ENCODE measurements at regions not wholly inside any gene's neighbourhood (a gene's known extent, or its start where the extent isn't known, plus 50 kb on each side); places are given as distances from the start of the nearest gene placed in this dataset.
"Not testable (repeated sequence)": the region's sequence is repeated elsewhere in the genome, so short reads cannot be mapped to it uniquely, and the experiment has no call there.

DNA sequence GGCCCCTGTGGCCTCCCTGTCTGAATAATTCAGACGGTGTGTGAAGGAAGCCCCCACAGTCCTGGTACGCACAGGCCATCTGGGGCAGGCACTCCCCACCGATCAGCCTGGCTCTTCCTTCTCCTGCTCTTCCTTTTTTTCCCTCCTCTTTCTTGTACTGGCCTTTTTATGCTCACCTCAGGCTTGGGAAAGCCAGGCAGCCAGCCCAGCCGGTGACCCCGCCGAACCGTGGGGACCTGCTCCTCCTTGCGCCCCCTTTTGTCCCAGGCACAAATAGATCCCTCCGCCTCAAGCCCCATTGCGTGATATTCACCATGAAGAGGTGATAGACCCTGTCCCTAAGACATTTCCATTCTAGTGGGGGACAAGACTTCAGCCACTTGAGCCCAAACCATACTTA, 80.2 kb upstream of the BRD7 start:
- no peak for DNase-seq

- no peak for DNase-seq
Measured at GRCh38 chr16:50448522-50448921, 79.7 kb upstream of the BRD7 start.

GRCh38 chr16:50447386-50447785, 78.6 kb upstream of the BRD7 start:
- not testable (repeated sequence) for DNase-seq

DNA sequence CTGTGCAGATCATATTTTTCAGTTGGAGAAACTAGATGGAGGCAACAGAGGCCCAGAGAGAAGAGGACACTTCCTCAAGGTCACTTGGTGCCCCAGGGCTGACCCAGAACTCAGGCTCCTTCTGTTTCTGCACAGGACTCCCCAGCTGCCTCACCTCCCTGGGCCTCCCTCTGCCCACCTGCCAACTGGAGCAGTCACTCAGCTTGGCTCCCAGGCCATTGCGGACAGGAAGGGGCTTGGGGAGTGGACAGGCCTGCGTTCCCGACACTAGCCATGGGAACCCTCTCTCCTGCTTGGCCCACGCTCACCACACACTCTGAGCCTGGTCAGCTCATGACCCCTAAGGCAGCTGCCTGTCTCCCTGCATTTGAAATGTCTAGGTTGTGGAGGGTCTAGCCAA, 78.1 kb upstream of the BRD7 start:
- no peak for DNase-seq

DNA sequence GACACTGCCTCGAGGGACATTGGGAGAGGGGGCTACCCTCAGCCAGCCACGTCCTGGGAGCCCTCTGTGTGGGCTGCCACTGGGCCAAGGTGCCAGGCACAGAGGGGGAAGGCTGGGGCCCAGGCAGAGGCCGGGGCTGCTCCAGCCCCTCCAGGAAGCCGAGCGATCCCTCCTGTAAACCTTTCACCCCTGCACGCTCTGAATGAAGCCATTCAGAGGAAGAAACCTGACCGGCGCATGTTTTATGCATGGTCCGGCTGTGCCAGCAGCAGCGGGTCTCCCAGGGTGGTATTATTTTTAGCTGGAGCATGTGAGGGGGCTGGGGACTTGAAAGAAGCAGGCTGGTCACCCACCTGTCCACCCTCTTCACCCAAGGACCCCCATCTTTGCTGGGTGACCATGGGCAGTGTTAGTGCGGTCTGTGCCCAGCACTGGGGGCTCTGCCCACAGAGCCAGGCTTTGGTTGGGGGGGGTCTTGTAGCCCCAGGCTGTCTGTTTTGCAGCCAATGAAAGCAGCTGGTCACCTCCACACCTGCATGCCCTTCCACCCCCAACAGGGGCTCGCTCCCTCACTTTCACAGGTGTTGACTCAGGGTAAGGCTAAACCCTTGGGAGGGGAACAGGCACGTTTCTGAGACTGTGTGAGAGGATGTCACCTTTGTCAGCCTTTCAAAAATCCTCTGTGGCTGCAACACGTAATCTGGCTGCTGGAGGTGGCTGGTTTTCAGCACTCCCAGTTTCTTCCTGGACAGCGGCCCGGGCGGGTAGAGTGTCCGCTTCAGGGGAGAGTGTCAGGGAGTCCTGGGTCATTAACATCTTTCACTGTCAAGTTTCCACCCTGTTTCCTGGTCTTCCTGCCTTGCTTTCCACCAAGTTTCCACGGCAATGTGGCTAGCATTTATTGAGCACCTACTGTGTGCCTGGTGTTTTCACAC, 77.1 kb upstream of the BRD7 start:
- no peak for DNase-seq

DNA sequence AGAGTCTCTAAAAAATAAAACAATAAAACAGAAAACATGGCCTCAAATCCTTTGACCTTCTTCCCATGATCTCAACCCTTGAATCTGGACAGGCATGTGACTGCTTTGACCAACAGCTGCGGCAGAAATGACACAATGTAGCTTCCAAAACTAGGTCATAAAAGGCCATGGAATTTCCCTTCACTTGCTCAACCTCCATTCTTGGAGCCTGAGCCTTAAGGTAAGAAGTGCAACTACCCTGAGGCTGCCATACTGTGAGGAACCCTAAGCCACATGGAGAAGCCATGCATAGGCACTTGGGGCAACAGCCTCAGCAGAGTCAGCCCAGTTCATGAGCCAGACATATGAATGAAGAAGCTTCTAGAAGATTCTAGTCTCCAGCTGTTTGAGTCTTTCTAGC, 75.7 kb upstream of the BRD7 start:
- DNase-seq: no peak

DNA sequence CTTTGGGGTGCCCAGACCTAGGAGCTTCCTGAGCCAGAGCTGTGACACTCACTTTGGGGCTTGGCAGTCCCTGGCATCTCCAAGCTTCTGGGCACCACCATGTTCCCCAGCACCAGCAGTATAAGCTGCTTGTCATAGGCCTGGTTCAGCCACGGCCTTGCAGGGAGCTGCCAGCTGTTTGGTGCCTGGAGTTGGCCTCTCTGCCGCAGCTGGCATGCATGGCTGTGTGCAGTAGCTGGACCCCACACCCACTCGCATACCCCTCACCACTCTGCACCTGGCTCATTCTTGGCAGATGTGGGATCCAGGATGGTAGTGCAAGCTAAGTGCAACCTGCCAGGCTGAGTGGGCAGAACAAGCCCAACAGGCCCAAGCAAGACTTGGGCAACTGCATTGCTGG, 73.4 kb upstream of the BRD7 start:
- no peak for DNase-seq

DNA sequence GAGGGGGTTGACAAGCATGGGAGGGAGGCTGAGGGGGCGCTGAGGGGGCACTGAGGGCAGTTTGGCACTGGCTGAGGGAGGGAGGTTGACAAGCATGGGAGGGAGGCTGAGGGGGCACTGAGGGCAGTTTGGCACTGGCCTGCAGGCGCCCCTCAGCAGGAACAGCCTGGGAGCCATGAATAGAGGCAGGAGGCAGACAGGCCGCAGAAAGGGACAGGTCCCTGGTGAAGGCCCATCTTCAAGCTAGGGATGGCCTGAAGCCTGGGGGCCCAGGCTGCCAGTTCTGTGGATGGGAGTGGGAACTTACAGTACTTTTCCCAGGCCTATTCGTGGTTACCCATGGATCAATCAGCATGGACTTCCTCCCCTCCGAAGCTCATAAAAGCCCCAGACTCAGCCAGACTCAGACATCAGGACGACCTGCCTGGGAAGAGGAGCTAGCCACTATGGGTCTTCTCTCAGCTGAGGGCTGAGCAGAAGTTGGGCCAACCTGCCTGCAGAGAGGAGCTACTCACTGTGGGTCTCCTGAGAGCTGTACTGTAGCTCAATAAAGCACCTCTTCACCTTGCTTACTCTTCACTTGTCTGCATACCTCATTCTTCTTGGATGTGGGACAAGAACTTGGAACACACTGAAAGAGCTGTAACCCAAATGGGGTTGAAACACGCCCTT, 72.8 kb upstream of the BRD7 start:
- no peak for DNase-seq

DNA sequence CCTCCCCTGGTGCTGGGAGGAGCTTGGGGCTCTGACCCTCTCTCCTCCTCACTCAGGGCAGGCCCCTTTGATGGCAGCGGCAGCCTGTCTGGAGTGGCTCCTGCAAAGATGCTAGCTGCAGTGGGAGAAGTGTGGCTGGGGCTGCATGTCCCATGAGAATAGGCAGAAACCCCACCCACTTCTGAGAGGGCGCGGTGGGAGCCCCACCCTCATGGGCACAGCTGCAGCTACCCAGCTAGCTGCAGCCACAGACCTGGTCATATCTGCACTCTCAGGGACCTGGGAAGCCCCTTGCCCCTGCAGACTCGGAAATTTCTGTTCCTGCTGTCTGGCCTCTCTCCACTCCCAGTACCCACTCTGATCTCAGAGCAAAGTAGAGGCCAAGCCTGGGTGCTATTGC, 72.2 kb upstream of the BRD7 start:
- DNase-seq: no peak

GRCh38 chr16:50440531-50440930, 71.7 kb upstream of the BRD7 start:
- no peak for DNase-seq

DNA sequence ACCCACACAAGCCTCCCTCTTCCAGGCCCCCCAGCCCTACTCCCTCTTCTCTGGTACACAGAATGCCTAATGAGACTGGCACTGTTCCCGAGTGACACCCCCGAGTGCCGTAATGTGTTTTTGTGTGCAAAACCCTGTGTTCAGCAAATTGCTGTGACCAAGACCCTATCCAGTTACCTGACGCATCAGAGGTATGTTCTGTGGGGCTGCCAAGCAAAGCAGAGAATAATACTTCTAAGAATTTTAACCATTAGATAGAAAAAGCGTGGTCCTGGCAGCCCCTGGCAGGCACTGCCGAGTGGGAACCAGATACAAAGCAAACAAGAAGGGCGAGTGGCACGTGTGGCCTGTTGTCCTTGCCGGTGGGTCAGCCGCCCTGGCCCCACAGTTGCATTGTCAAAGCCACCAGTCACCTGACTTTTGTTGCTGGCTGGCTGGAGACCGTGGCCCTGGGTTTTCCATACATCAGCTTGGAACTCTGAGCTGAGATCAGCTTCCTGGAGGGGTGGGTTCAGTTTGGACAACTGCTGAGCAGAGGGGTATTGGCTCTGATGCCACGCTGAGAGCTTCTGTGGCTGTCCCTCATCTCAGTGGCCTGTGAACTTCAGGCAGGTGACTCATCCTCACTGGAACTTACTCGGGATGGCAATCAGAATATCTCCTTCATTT, 69.1 kb upstream of the BRD7 start:
- no peak for DNase-seq

- DNase-seq: no peak
Measured at GRCh38 chr16:50436271-50436670, 67.5 kb upstream of the BRD7 start.

DNA sequence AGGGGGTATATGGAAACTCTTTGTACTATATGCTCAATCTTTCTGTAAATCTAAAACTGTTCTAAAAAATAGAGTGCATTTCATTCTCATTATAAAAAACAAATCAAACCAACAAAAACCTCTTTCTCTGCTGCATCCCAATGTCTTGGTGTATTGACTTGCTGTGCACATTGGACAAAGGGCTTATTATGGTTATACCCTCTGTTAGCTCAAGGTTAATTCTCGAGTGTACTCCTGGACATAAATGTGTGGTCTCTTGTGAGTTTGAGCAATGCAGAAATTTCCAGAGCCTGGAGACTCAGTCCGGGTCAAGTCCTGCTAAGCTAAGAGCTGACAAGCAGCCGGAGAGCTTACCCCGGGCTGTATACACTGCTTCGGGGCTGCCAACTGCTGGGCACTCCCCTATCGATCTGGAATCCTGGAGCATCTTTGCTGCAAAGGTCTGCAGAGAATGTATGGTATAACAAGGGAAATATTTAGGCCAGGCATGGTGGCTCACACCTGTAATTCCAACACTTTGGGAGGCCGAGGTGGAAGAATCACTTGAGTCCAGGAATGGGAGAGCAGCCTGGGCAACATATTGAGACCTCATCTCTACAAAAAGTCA, 66.2 kb upstream of the BRD7 start:
- DNase-seq: no peak

GRCh38 chr16:50430076-50430475, 61.3 kb upstream of the BRD7 start:
- no peak for DNase-seq

GRCh38 chr16:50428742-50429141, 60.0 kb upstream of the BRD7 start:
- no peak for DNase-seq

GRCh38 chr16:50428116-50428515, 59.3 kb upstream of the BRD7 start:
- DNase-seq: no peak

DNA sequence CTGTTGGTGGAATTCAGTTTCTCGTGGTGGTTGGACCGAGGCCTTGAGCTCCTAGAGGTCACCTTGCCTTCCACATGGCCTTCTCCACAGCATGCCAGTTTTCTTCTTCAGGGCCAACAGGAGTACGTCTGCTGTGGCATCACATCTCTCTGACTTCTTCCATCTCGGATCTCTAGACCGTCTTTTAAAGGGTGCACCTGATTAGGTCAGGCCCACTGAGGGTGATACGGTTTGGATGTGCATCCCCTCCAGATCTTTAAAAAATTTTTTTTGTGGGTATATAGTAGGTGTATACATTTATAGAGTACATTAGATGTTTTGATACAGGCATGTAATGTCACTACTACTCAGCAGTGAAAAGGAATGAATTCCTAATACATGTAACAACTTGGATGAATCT, 58.3 kb upstream of the BRD7 start:
- DNase-seq: no peak

DNA sequence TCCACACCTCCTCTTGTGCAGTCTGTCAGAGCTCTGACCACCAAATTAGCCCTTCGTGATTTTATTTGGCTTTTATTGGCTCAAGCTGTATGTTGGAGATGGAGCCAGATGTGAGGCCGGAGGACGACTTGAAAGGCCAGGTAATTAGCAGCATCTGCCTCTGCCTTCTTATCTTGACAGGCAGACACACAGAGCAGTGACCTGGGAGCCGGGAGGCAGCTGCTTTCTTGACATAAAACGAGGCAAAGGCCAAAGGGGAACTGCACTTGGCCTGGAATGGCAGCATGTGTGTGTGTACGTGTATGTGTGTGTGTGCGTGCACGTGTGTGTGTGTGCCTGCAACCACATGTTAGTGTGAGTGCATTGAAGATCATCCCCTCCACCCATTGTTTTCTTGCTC, 56.9 kb upstream of the BRD7 start:
- DNase-seq: no peak

DNA sequence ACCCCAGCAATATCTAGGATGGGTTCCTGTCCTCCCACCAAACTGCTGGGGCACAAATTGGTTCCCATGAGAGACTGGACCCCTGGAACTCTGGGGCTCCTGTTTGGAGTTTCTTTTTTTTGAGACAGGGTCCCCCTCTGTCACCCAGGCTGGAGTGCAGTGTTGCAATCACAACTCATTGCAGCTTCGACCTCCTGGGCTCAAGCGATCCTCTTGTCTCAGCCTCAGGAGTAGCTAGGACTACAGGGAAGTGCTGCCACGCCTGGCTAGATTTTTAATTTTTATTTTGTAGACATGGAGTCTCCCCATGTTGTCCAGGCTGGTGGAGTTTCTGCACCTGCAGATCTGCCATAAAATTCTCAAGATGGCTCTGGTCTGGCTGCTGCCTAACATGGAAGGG, 56.3 kb upstream of the BRD7 start:
- DNase-seq: no peak

DNA sequence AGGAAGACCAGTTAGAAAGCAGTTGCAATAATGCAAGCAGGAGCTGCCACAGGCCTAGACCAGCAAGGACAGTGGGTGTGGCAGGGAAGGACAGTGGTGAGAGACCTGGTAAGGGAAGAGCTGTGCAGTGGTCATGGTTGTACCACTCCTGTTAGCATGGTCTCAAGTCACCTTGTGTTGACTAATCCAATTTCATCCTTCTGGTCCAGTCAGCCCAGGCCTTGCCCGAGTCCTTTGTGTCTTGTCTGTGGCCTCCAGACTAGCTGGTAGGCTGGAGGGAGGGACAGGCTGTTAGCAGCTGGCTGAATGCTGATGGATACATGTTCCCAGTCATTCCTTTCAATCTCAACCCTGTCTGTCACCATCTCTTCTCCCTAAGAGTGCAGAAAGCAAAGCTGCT, 54.1 kb upstream of the BRD7 start:
- DNase-seq: no peak

DNA sequence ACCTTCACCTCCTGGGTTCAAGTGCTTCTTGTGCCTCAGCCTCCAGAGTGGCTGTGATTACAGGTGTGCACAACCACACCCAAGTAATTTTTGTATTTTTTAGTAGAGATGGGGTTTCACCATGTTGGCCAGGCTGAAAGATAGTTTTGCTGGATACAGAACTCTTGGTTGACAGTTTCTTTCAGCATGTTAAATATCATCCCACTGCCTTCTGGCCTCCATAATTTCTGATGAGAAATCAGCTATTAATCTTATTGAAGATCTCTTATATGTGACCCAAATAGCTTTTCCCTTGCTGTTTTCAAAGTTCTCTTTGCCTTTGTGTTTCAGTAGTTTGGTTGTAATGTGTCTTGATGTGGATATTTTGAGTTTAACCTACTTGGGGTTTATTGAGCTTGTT, 50.3 kb upstream of the BRD7 start:
- DNase-seq: no peak

All from NCI-H1694 treated with DMSO at 0.1 percent for 48 hours (cell line).